ENCODE measurements at regions not wholly inside any gene's neighbourhood (a gene's known extent, or its start where the extent isn't known, plus 50 kb on each side); places are given as distances from the start of the nearest gene placed in this dataset.

- Histone ChIP-seq H3K27ac (ENCODE audit: low read depth, low read length, severe bottlenecking) (no peak overlapping the region), H3K9me3 (ENCODE audit: control insufficient read depth, low read length) (no peaks in the 10 kb centered on the region), H3K36me3 (ENCODE audit: control insufficient read depth, insufficient read depth, low read length) (no peaks in the 10 kb centered on the region), H3K4me3 (ENCODE audit: extremely low read depth, insufficient read depth, low read length, poor library complexity, severe bottlenecking) (no peak overlapping the region), H3K4me1 (ENCODE audit: control insufficient read depth, insufficient read depth, low read length, poor library complexity, severe bottlenecking) (no peaks in the 10 kb centered on the region)
Observed at GRCh38 chr4:31343061-31343460, 622.9 kb downstream of the PCDH7 start.

- WGBS, 2 experiments (ENCODE audit: insufficient coverage in 2 of 2), result 56% methylated on average over 1 of the region's 1 CpG; no CpG with 5 or more reads in 1 of the 2 experiments
- Histone ChIP-seq H3K9me3 (ENCODE audit: control insufficient read depth, low read length) (no peaks in the 10 kb centered on the region), H3K36me3 (ENCODE audit: control insufficient read depth, insufficient read depth, low read length) (no peaks in the 10 kb centered on the region), H3K27ac (ENCODE audit: low read depth, low read length, severe bottlenecking) (no peak overlapping the region), H3K4me1 (ENCODE audit: control insufficient read depth, insufficient read depth, low read length, poor library complexity, severe bottlenecking) (no peaks in the 10 kb centered on the region), H3K4me3 (ENCODE audit: extremely low read depth, insufficient read depth, low read length, poor library complexity, severe bottlenecking) (no peak overlapping the region)
Observed at GRCh38 chr4:31349907-31350306, 629.7 kb downstream of the PCDH7 start.

GRCh38 chr4:31351695-31352094 is 631.5 kb downstream of the PCDH7 start:
- Histone ChIP-seq H3K4me1 (ENCODE audit: control insufficient read depth, insufficient read depth, low read length, poor library complexity, severe bottlenecking) (no peaks in the 10 kb centered on the region), H3K9me3 (ENCODE audit: control insufficient read depth, low read length) (no peaks in the 10 kb centered on the region), H3K36me3 (ENCODE audit: control insufficient read depth, insufficient read depth, low read length) (no peaks in the 10 kb centered on the region), H3K4me3 (ENCODE audit: extremely low read depth, insufficient read depth, low read length, poor library complexity, severe bottlenecking) (no peak overlapping the region), H3K27ac (ENCODE audit: low read depth, low read length, severe bottlenecking) (no peak overlapping the region)
- WGBS, 2 experiments (ENCODE audit: insufficient coverage in 2 of 2), result 40% methylated on average over 1 of the region's 3 CpGs; no CpG with 5 or more reads in 1 of the 2 experiments

GRCh38 chr4:31356839-31357238 is 636.7 kb downstream of the PCDH7 start:
- WGBS, 2 experiments (ENCODE audit: insufficient coverage in 2 of 2), result 83% methylated on average over 1 of the region's 1 CpG; no CpG with 5 or more reads in 1 of the 2 experiments
- H3K36me3 ChIP-seq (ENCODE audit: control insufficient read depth, insufficient read depth, low read length), result no peaks in the 10 kb centered on the region

GRCh38 chr4:31360786-31361185 is 640.6 kb downstream of the PCDH7 start:
- Histone ChIP-seq H3K9me3 (ENCODE audit: control insufficient read depth, low read length) (no peaks in the 10 kb centered on the region), H3K4me1 (ENCODE audit: control insufficient read depth, insufficient read depth, low read length, poor library complexity, severe bottlenecking) (no peaks in the 10 kb centered on the region), H3K4me3 (ENCODE audit: extremely low read depth, insufficient read depth, low read length, poor library complexity, severe bottlenecking) (no peak overlapping the region), H3K36me3 (ENCODE audit: control insufficient read depth, insufficient read depth, low read length) (no peaks in the 10 kb centered on the region), H3K27ac (ENCODE audit: low read depth, low read length, severe bottlenecking) (no peak overlapping the region)
- 80% methylated on average over 1 of the region's 1 CpG; no CpG with 5 or more reads in 1 of the 2 experiments for WGBS, 2 experiments (ENCODE audit: insufficient coverage in 2 of 2)

More at GRCh38 chr4:31356839-31357238, 636.7 kb downstream of the PCDH7 start:
- Histone ChIP-seq H3K27ac (ENCODE audit: low read depth, low read length, severe bottlenecking) (no peak overlapping the region), H3K9me3 (ENCODE audit: control insufficient read depth, low read length) (no peaks in the 10 kb centered on the region), H3K4me3 (ENCODE audit: extremely low read depth, insufficient read depth, low read length, poor library complexity, severe bottlenecking) (no peak overlapping the region), H3K4me1 (ENCODE audit: control insufficient read depth, insufficient read depth, low read length, poor library complexity, severe bottlenecking) (no peaks in the 10 kb centered on the region)

GRCh38 chr4:31362756-31363155 is 642.6 kb downstream of the PCDH7 start:
- no peaks in the 10 kb centered on the region for H3K36me3 ChIP-seq (ENCODE audit: control insufficient read depth, insufficient read depth, low read length)
- H3K4me1 ChIP-seq (ENCODE audit: control insufficient read depth, insufficient read depth, low read length, poor library complexity, severe bottlenecking), result no peaks in the 10 kb centered on the region
- H3K9me3 ChIP-seq (ENCODE audit: control insufficient read depth, low read length), result no peaks in the 10 kb centered on the region
- 98 to 100% methylated on average over 3 to 4 of the region's 4 CpGs for WGBS, 2 experiments (ENCODE audit: insufficient coverage in 2 of 2)
- no peak overlapping the region for H3K4me3 ChIP-seq (ENCODE audit: extremely low read depth, insufficient read depth, low read length, poor library complexity, severe bottlenecking)
- no peak overlapping the region for H3K27ac ChIP-seq (ENCODE audit: low read depth, low read length, severe bottlenecking)

- Histone ChIP-seq H3K27ac (ENCODE audit: low read depth, low read length, severe bottlenecking) (no peak overlapping the region), H3K4me3 (ENCODE audit: extremely low read depth, insufficient read depth, low read length, poor library complexity, severe bottlenecking) (no peak overlapping the region), H3K9me3 (ENCODE audit: control insufficient read depth, low read length) (no peaks in the 10 kb centered on the region), H3K4me1 (ENCODE audit: control insufficient read depth, insufficient read depth, low read length, poor library complexity, severe bottlenecking) (no peaks in the 10 kb centered on the region), H3K36me3 (ENCODE audit: control insufficient read depth, insufficient read depth, low read length) (no peaks in the 10 kb centered on the region)
- WGBS, 2 experiments (ENCODE audit: insufficient coverage in 2 of 2), result 33 to 100% methylated on average over 2 of the region's 6 CpGs
Observed at GRCh38 chr4:31365006-31365690, 645.0 kb downstream of the PCDH7 start.

GRCh38 chr4:31366041-31366440 is 645.9 kb downstream of the PCDH7 start:
- Histone ChIP-seq H3K9me3 (ENCODE audit: control insufficient read depth, low read length) (no peaks in the 10 kb centered on the region), H3K36me3 (ENCODE audit: control insufficient read depth, insufficient read depth, low read length) (no peaks in the 10 kb centered on the region), H3K4me3 (ENCODE audit: extremely low read depth, insufficient read depth, low read length, poor library complexity, severe bottlenecking) (no peak overlapping the region), H3K27ac (ENCODE audit: low read depth, low read length, severe bottlenecking) (no peak overlapping the region), H3K4me1 (ENCODE audit: control insufficient read depth, insufficient read depth, low read length, poor library complexity, severe bottlenecking) (no peaks in the 10 kb centered on the region)
- WGBS, 2 experiments (ENCODE audit: insufficient coverage in 2 of 2), result no CpG with 5 or more reads among the region's 1 CpG

- Histone ChIP-seq H3K36me3 (ENCODE audit: control insufficient read depth, insufficient read depth, low read length) (no peaks in the 10 kb centered on the region), H3K4me3 (ENCODE audit: extremely low read depth, insufficient read depth, low read length, poor library complexity, severe bottlenecking) (no peak overlapping the region), H3K9me3 (ENCODE audit: control insufficient read depth, low read length) (no peaks in the 10 kb centered on the region), H3K27ac (ENCODE audit: low read depth, low read length, severe bottlenecking) (no peak overlapping the region), H3K4me1 (ENCODE audit: control insufficient read depth, insufficient read depth, low read length, poor library complexity, severe bottlenecking) (no peaks in the 10 kb centered on the region)
- WGBS, 2 experiments (ENCODE audit: insufficient coverage in 2 of 2), result no CpG with 5 or more reads among the region's 3 CpGs
Observed at GRCh38 chr4:31370866-31371465, 650.8 kb downstream of the PCDH7 start.

GRCh38 chr4:31374256-31374960 is 654.2 kb downstream of the PCDH7 start:
- Histone ChIP-seq H3K4me1 (ENCODE audit: control insufficient read depth, insufficient read depth, low read length, poor library complexity, severe bottlenecking) (no peaks in the 10 kb centered on the region), H3K27ac (ENCODE audit: low read depth, low read length, severe bottlenecking) (no peak overlapping the region), H3K36me3 (ENCODE audit: control insufficient read depth, insufficient read depth, low read length) (no peaks in the 10 kb centered on the region), H3K4me3 (ENCODE audit: extremely low read depth, insufficient read depth, low read length, poor library complexity, severe bottlenecking) (no peak overlapping the region), H3K9me3 (ENCODE audit: control insufficient read depth, low read length) (no peaks in the 10 kb centered on the region)
- 100% methylated on average over 1 of the region's 3 CpGs; no CpG with 5 or more reads in 1 of the 2 experiments for WGBS, 2 experiments (ENCODE audit: insufficient coverage in 2 of 2)

GRCh38 chr4:31375936-31376335 is 655.8 kb downstream of the PCDH7 start:
- 94 to 97% methylated on average over 2 to 5 of the region's 5 CpGs for WGBS, 2 experiments (ENCODE audit: insufficient coverage in 2 of 2)
- no peak overlapping the region for H3K4me3 ChIP-seq (ENCODE audit: extremely low read depth, insufficient read depth, low read length, poor library complexity, severe bottlenecking)
- H3K27ac ChIP-seq (ENCODE audit: low read depth, low read length, severe bottlenecking), result no peak overlapping the region
- H3K9me3 ChIP-seq (ENCODE audit: control insufficient read depth, low read length), result no peaks in the 10 kb centered on the region
- no peaks in the 10 kb centered on the region for H3K4me1 ChIP-seq (ENCODE audit: control insufficient read depth, insufficient read depth, low read length, poor library complexity, severe bottlenecking)
- no peaks in the 10 kb centered on the region for H3K36me3 ChIP-seq (ENCODE audit: control insufficient read depth, insufficient read depth, low read length)

Measured in mesodermal cell (in vitro differentiated cells).